HG03432 (cell line): ENCODE measurements at regions not wholly inside any gene's neighbourhood (a gene's known extent, or its start where the extent isn't known, plus 50 kb on each side); places are given as distances from the start of the nearest gene placed in this dataset.

ENCODE experiments used
- ATAC-seq: cut with Tn5 transposase; IDR thresholded peaks from one replicate; pipeline ENCODE4 v1.9.1; 2021; ENCODE audit warnings: mild to moderate bottlenecking, moderate library complexity; ENCODE audit not compliant: unreplicated experiment

- ATAC-seq, result no peak
Measured at GRCh38 chr6:170483413-170483812, 69.7 kb downstream of the PSMB1 start.

GRCh38 chr6:170480050-170480692 lies 72.9 kb downstream of the PSMB1 start:
- no peak for ATAC-seq

DNA sequence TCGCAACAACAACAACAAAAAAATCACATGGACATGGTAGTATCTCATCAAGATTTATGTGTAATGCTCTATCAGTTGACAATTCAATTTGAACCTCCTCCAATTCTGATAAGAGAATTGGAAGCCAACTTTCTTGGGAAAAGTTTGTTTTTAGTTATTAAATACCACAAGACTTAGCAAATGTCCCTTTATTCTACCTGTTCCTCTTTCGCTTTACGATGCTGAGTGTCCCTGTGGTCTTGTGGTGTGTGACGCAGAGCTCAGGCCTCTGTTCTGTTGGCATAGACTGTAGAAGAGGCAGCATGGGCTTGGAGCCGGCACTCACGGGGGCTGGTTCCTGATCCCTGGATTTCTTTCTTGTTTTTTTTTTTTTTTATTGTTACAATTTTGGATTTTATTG lies 76.7 kb downstream of the PSMB1 start:
- peak; percentile 69 for ATAC-seq

DNA sequence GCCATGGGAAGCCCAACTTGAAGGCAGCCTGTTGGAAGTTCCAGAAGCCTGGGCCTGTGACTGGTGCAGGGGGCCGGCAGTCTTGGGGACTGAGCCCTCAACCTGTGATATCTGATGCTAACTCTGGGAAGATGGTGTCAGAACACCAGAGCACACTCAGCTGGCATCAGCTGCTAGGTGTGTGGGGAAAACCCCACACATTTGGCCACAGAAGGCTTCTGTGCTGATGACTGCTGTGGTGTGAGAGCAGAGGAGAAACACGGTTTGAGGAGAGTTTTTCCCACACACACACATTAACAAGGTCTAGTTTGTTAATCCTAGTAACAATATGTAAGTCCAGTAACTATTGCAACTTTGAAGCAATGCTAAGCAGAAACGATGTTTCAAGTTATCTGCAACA lies 78.0 kb downstream of the PSMB1 start:
- no peak for ATAC-seq

DNA sequence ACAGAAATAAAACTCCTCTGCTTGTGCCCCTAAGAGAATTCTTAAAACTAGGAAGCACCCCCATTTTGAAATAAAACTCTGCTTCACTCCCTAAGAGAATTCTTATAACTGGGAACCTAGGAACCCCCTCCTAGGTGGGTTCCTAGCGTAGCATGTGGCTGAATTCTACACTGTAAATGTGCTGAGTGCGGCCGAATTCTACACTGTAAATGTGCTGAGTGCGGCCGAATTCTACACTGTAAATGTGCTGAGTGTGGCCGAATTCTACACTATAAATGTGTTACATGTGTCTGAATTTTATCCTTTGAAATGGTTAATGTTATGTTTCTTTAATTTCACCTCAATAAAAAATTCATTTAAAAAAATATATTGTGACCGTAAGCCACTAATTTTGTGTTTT lies 79.3 kb downstream of the PSMB1 start:
- no peak for ATAC-seq

GRCh38 chr6:170473301-170473717 lies 79.8 kb downstream of the PSMB1 start:
- ATAC-seq, result no peak

DNA sequence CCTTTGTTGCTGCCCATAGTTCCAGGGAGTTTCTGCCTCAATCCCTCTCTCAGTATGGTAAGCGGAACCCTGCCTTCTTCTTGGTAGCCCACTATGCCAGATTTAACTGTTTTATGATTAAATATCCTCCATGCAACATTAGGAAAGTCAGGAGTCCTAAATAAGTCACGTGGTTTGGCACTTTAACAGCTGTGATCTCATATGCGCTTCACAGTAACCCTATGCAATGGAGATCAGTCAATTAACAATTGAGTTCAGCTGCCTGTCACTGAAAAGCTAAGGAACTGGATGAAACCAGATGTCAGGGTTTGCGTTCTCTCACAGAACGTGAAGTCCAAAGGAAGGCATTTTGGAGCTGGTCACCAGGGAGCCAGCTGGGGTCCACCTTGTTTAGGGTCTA lies 81.6 kb downstream of the PSMB1 start:
- ATAC-seq, result no peak

DNA sequence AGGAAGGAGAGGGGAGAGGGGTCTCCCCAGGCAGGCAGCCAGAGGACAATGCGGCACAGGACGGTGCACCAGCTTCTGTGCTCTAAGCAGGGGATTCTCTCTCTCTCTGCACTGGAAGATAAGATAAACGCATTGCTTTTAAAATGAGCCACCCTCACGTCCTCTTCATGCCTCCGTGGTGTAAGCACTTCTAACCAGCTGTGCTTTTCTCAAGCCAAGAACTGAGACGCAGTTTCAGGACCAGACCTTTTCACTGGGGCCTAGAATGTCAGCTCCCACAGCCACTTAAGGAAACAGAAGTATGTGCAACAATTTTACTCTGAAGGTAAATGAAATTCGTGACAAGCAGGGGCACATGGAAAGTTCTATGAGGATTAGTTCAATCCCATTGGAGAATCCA lies 82.4 kb downstream of the PSMB1 start:
- ATAC-seq, result no peak

- peak; percentile 53 for ATAC-seq
Measured at GRCh38 chr6:170464524-170464979, 88.6 kb downstream of the PSMB1 start.

- ATAC-seq, result peak; percentile 3
Measured at GRCh38 chr6:170464080-170464479, 89.0 kb downstream of the PSMB1 start.

- ATAC-seq, result no peak
Measured at GRCh38 chr6:170463101-170463721, 89.9 kb downstream of the PSMB1 start.

DNA sequence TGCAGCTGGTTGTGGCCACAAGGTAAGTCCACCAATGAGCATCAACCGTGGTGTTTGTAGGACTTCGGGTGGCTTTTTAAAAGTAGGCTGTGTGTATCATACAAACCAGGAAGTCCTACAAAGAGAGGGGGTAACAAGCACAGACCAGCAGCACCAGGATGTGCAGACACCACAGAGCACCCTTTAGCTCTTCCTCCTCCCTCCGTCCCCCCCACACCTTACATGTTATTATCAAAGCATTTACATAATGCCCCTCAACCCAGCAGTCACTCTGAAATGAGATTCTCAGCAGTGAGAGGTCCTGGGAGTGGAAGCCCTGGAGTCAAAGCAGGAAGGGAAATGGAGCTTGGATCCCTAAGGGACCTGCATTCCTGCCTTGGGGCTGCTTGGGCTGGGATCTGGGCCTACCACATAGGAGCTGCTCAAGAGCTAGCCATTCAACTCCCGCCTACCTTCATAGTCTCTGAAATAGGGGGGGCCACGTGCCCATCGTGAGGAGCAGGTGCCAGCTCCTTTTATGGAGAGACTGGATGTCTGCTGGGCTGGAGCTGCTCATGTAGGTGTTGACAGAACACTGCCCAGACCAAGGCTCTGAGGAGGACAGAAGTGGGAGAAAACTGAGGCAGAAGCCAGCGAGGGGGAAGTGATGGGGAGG lies 90.6 kb downstream of the PSMB1 start:
- ATAC-seq, result no peak

- ATAC-seq, result no peak
Measured at GRCh38 chr6:170461556-170462365, 91.3 kb downstream of the PSMB1 start.

GRCh38 chr6:170461111-170461510 lies 92.0 kb downstream of the PSMB1 start:
- no peak for ATAC-seq

DNA sequence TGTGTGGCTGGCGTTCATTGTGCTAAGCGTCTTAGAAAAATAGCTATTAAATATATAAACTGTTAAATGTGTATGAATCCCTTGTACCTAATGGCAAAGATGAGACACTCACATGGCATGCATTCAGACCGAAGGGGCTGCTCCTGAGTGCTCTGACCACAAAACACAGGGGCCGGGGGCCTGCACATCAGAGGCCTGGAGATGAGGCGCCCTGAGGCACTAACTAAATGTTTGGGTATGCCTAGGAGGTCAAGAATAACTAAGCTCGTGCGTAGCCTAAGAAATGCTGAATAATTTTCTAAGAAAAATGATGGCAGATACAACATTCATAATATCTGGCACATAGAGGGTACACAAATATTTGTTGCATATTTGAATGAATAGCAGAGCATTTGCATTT lies 92.5 kb downstream of the PSMB1 start:
- ATAC-seq, result no peak

GRCh38 chr6:170459451-170459850 lies 93.7 kb downstream of the PSMB1 start:
- ATAC-seq, result peak; percentile 62

GRCh38 chr6:170456886-170457698 lies 96.0 kb downstream of the PSMB1 start:
- no peak for ATAC-seq
